NCI-H1694 (cell line): ENCODE measurements at regions not wholly inside any gene's neighbourhood (a gene's known extent, or its start where the extent isn't known, plus 50 kb on each side); places are given as distances from the start of the nearest gene placed in this dataset.
"Not testable (repeated sequence)": the region's sequence is repeated elsewhere in the genome, so short reads cannot be mapped to it uniquely, and the experiment has no call there.

Experiments used
- DNase-seq: peaks from one replicate; lab custom pipeline; 2025; lab: John Stamatoyannopoulos, UW

DNA sequence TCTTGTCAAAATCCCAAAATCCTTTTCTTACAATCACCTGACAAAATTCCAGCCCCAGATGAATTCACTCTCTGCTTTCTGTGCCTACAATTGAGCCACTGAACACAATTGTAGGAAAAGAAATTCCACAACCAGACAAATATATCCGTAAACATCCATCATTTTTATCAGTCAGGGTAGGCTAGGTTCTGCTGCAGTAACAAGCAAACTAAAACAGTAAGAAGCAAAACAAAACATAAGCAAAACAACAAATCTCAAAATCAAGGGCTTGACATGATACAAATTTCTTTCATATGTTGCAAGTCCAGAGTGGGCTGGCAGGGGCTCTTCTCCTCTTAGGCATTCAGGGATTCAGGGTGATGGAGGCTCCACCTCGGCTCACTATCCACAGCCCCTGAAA lies 114.2 kb upstream of the MAN2A1 start:
- no peak for DNase-seq

DNA sequence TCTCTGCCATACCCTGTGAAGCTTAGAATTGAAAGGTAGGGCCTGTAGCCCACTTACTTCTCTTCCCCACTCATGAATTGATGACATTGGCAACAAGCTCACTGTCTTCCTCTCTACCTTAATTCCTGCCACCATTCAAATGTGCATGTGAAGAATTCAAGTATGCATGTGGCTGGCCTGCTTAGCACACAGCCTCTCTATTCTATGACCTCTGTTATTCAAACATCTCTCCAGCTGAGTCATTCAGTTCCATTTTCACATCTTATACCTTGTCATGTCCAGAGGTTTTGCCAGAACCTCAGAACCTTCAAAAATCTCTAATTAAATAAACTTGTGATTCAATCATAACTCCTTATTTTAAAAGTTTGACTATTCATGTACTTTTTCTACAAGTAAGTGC lies 114.7 kb upstream of the MAN2A1 start:
- DNase-seq = no peak

DNA sequence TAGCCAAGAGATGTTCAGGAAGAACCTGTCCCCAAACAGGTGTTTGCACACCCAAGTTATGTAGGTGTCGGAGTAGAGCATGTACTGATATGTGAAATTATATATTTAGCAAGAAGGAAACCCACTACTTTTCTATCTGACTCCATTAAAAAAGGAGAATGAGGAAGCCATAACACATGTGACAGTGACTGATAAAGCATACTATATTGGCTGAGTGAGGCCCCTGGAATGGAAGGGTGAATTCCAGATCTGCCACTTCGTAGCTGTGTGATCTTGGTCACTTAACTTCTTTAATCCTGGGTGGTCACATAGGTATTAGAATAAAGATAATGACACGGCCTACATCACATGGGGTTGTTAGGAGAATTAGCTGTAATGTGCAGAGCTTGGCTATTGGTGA lies 116.0 kb upstream of the MAN2A1 start:
- no peak for DNase-seq

DNA sequence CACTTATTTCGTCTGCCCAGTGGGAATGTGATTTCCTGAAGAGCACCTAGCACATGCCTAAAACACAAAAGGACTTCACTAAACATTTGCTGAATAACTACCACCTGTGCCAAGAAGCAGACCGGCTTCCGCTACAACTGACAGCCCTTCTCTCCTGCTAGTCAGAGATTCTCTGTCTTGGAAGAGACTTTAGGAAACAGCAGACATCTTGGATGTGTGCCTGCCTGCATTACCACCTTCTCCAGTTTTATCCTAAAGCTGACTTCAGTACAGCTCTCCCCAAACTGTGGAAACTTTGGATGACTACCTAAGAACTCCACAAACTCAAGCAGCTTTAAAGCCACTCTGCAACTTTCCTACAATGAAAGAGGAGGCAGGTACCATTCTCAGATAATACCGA lies 116.5 kb upstream of the MAN2A1 start:
- DNase-seq = no peak

DNA sequence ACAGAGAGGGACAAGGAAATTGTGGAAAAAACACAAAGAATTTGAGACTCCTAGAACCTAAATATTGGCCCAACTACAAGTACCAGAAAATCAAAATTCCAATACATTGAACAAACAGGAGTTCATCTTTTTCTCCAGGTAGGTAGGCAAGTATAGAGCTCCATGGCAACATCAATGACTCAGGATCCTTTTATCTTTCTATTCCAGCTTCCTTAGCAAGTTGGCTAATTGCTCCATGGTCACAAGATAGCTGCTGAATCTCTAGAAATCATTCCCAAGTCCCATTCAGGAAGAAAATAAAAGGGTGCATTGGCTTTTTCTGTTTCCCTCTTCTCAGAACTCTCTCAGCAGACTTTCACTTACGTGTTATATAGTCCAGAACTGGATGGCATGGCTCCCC lies 117.9 kb upstream of the MAN2A1 start:
- DNase-seq = no peak

DNA sequence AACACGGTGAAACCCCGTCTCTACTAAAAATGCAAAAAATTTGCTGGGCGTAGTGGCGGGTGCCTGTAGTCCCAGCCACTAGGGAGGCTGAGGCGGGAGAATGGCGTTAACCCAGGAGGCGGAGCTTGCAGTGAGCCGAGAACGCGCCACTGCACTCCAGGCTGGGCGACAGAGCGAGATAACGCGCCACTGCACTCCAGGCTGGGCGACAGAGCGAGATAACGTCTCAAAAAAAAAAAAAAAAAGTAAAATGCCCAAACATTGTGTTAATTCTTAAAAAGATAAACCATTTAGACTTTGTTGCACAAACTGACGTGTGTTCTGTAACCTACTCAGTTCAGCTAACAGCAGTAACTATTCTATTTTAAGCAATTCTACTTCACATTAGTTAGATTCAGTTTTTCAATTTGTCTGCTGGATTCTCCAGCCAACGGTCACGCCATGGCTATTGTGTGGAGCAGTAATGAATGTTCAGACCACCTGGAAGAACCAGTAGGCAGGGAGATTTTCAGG lies 119.3 kb upstream of the MAN2A1 start:
- no peak for DNase-seq

DNA sequence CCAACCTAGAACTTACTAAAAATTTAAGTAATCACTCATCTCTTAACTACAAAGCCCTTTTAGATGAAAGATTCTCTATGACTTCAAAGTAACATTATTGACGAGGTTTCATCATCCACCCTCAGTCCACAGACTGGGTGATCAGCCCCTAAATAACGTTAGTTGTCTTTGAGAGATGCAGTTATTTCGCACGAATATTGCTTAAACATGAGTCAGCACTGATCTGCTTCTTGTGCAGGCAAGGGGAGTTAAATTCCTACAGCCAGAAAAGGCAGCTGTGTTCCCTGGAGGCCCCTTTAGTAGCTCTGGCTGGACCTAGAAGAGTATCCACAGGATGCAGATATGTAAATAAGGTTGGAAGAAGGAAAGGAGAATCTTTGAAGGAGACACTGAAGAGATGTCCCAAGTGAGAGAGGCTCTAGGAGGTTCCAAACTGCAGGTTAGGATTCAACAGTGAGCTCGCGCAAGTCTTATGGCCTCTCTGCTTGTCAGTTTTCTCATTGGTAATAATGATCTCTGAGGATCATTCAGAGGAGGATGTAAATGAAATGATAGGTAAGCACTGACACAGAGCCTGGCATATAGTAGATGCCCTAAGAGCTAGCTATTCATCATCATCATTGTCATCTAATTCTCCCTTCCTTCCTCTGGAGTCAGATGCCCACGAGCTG lies 122.2 kb upstream of the MAN2A1 start:
- DNase-seq = no peak

DNA sequence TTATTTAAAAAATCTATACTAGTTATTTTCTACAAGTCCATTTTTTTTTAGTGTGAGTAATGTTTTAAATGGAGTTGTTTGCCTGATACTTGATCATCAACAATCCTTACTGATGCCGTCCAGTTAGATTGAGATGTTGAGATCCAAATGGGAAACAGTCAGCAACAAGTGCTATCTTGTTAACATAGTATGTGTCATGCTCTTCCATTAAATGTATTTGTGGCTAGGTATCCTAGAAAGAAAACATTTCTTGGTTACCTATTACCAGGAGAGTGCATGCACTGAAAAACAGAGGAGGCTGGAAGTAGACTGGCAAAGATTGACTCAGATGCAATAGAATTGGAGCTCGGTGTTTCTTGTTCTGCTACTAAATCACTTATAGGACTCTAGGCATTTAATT lies 123.4 kb upstream of the MAN2A1 start:
- DNase-seq = no peak

DNA sequence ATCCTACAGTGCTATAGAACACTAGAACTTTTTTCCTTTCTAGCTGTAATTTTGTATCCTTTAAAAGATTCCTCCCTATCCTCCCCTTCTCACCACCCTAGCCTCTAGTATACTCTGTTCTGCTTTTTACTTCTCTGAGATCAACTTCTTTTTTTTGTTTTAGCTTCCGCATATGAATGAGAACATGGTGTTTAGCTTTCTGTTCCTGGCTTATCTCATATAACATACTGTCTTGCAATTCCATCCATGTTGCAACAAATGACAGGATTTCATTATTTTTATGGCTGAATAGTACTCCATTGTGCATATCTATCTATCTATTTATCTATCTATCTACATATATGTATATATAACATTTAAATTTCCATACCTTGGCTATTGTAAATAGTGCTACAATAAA lies 126.0 kb upstream of the MAN2A1 start:
- no peak for DNase-seq

DNA sequence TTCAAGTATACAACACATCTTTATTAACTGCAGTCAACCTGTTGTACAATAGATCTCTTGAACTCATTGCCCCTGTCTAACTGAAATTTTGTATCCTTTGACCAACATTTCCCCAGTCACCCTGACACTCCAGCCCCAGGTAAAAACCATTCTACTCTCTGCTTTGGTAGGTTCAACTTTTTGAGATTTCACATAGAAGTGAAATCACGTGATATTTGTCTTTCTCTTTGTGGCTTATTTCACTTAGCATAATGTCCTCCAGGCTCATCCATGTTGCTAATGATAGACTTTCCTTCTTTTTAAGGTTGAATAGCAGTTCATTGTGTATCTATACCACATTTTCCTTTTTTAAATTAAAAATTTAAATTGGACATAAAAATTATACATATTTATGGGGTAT lies 126.5 kb upstream of the MAN2A1 start:
- no peak for DNase-seq

DNA sequence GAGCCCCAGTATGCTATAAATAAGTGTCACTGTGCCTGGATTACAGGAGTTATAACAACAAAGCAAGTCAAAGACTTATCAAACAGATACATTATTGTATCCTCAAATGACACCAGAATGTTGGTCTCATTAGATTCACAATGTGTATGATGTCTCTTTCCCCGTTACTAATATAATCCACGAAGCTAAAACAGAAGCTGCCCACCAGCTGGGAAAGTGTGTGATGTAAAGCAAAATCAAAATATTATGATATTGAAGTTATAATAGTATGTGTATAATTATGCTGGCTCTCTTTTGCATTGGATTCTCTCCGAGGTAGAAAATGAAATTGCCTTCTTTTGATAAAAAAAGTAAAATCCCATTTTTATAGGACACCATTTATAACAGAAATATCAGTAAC lies 127.3 kb upstream of the MAN2A1 start:
- DNase-seq = no peak

DNA sequence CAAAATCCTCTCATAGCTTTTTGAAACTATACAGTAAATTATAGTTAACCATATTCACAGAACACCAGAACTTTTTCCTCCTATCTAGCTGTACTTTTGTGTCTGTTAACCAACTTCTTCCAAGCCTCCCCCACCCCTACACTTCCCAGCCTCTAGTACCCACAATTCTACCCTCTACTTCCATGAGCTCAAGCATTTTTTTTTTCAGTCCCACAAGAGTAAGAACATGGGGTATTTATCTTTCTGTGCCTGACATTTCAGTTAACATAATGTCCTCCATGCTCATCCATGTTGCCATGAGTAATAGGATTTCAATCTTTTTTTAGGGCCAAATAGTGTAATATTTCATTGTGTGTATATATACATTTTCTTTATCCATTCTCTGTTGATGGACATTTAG lies 128.3 kb upstream of the MAN2A1 start:
- DNase-seq = no peak

DNA sequence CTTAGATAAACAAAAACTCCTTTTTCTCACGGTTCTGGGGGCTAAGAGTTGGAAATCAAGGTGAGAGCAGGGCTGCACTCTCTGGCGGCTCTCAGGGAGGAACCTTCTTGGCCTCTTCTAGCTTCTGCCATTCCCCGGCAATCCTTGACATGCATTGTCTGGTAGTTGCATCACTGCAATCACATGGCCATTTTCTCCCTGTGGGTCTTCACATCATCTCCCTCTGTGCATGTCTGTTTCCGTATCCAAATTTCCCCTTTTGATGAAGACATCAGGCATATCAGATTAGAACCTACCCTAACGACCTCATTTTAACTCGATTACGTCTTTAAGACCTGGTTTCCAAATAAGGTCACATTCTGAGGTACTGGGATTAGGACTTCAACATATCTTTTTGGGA lies 129.2 kb upstream of the MAN2A1 start:
- no peak for DNase-seq

DNA sequence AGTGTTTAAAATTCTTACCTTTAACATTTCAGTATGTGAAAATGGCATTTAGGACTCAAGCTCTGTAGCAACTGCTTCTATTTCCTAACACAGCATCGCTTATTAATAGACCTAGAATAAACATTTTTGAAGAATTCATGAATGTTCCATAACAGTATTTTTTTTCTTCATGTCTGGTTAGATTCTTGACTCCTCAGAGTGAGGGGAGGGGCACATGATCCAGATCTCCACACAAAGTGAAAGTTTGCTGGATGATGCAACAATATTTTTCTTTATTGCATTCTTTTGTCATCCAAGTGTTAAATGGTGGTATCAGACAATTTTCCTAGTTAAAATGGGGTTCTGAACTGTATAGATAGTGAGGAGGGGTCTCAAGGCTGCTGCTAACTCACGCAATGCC lies 130.8 kb upstream of the MAN2A1 start:
- DNase-seq = no peak

DNA sequence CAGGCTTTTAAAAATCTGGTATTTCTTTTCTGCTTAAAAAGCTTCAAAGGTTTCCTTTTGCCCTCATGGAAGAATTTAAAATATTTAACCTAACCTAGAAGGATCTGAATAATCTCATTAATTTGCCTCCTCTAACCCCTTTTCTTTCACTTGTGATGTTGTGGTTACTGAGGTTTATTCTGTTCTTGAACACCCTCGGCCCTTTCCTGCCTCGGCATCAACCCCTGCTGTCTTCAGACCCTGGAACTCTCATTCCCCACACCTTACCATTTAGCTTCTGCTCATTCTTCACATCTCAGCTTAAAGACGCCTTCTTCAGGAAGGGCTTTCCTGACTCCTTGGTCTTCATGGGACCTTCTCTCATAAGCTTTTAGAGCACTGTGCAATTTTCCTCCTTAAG lies 131.4 kb upstream of the MAN2A1 start:
- no peak for DNase-seq

DNA sequence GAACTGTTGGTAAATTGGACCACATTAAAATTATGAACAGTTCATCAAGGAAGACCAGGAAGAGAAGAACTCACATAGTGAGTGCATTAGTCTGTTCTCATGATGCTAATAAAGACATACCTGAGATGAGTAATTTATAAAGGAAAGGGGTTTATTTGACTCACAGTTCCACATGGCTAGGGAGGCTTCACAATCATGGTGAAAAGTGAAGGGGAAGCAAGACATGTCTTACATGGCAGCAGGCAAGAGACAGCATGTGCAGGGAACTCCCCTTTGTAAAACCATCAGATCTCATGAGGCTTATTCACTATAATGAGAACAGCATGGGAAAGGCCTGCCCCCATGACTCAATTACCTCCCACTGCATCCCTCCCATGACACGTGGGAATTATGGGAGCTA lies 135.9 kb upstream of the MAN2A1 start:
- DNase-seq = no peak

DNA sequence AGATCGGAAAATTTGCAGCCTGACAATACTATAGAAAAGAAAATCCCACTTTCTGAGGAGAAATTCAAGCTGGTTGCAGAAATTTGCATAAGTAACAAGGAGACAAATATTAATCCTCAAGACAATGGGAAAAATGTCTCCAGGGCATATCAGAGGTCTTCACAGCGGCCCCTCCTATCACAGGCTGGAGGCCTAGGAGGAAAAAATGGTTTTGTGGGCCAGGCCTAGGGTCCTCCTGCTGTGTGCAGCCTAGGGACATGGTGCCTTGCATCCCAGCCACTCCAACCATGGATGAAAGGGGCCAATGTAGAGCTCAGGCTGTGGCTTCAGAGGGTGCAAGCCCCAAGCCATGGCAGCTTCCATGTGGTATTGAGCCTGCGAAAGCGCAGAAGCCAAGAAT lies 138.5 kb upstream of the MAN2A1 start:
- not testable (repeated sequence) for DNase-seq

DNA sequence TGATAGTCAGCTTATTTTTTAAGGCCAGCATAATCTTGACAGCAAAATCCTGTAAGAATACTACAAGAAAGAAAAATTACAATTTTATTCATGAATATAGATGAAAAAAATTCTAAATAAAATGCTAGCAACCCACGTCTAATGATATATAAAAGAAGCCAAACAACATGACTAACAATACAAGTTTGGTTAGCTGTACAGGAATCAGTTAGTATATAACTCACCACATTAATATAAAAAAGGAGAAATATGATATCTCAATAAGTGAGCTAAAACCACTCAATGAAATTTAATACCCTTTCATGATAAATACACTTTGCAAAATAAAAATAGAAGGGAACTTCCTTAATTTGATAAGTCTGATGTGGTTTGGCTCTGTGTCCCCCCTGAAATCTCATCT lies 139.7 kb upstream of the MAN2A1 start:
- no peak for DNase-seq

DNA sequence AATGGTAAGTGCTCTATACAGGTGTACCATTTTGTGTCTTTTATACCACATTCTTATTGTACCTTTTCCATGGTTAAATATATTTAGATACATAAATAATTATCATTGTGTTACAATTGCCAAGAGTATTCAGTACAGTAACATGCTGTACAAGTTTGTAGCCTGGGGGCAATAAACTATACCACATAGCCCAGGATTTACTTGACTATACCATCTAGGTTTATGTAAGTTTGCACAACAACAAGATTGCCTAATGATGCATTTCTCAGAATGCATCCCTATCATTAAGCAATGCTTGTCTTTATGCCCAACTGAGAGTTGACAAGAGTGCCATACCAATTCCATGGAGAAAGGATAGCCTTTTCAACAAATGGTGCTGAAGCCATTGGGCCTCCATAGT lies 136.7 kb upstream of the PJA2 start:
- no peak for DNase-seq

DNA sequence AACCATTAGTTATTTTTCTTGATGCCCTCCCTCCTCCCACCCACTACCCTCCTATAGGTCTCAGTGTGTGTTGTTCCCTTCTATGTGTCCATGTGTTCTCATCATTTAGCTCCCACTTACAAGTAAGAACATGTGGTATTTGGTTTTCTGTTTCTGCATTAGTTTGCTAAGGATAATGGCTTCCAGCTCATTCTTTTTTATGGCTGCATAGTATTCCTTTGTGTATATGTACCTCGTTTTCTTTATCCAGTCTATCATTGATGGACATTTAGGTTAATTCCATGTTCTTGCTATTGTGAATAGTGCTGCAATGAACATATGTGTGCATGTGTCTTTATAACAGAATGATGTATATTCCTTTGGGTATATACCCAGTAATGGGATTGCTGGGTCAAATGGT lies 135.1 kb upstream of the PJA2 start:
- DNase-seq = not testable (repeated sequence)

DNA sequence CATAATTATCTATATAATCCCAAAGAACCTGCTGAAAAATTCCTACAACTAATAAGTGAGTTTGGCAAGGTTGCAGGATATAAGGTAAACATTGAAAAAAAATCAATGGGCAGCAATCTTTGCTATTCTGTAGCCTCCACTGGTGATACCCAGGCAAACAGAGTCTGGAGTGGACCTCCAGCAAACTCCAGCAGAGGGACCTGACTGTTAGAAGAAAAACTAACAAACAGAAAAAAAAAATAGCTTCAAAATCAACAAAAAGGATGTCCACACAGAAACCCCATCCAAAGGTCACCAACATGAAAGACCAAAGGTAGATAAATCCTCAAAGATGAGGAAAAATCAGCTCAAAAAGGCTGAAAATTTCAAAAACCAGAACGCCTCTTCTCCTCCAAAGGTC lies 128.9 kb upstream of the PJA2 start:
- not testable (repeated sequence) for DNase-seq

DNA sequence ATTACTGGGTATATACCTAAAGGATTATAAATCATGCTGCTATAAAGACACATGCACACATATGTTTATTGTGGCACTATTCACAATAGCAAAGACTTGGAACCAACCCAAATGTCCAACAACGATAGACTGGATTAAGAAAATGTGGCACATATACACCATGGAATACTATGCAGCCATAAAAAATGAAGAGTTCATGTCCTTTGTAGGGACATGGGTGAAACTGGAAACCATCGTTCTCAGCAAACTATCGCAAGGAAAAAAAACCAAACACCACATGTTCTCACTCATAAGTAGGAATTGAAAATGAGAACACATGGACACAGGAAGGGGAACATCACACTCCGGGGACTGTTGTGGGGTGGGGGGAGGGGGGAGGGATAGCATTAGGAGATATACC lies 125.3 kb upstream of the PJA2 start:
- not testable (repeated sequence) for DNase-seq

DNA sequence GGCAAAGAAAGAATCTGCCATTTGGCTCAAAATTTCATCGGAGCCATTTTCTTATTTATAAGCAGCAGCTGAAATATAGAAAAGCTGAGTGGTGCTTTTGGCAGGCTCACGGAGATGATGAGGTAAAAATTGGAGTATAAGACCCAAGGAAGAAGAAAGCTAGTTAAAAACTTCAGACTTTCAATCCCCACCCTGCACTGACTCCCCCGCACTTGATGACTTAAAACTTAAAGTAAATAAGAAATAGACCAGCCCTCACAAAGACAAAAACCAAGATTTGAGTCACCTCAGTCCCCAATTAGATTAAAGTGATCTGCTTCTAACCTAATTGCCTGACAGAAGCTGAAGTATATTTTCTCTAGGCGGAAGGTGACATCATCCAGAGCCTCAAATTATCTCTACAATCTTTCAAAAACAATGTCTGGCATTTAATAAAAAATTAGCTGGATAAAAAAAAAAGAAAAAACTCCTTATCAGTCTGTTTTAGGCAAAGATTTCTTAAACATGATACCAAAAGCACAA lies 124.0 kb upstream of the PJA2 start:
- no peak for DNase-seq

DNA sequence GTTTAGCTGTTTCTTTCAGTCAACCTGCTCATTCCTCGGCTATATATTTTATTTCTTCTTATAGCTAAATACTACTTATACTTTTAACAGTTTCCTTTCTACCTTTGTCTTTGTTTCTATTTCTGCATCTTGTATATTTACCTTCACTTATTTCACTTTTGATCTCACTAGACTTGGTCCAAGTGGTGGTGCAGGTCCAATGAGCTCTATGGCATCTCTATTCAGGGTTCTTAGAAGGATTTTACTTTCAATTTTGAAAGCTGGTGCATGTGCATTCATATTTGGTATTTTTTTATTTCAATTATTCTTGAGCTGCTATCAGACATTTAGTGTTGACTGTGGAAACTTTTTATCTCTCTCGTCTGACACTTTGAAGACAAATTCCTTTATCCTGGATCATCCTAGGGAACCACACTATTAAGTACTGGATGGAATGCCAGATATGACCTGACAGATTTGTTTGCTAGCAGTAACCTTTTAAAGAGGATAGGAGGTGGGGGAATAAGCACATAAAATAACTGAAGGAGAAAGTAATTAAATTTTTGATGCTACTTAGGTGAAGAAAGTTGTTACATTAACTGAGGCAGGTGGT lies 123.1 kb upstream of the PJA2 start:
- no peak for DNase-seq
